GM12892 (cell line): ENCODE measurements at regions not wholly inside any gene's neighbourhood (a gene's known extent, or its start where the extent isn't known, plus 50 kb on each side); places are given as distances from the start of the nearest gene placed in this dataset.

Experiments used
- POLR2A ChIP-seq: IDR thresholded peaks from 2 replicates; pipeline ENCODE4 v1.6.1; 2011; ENCODE audit warnings: low read depth, low read length, control low read depth
- POLR2AphosphoS5 ChIP-seq: IDR thresholded peaks from 2 replicates; pipeline ENCODE4 v1.6.1; 2011; ENCODE audit warnings: low read depth, low read length, control low read depth
- TAF1 ChIP-seq: IDR thresholded peaks from 2 replicates; pipeline ENCODE4 v1.6.1; 2011; ENCODE audit warnings: low read depth, mild to moderate bottlenecking, control low read depth, low read length, borderline replicate concordance

DNA sequence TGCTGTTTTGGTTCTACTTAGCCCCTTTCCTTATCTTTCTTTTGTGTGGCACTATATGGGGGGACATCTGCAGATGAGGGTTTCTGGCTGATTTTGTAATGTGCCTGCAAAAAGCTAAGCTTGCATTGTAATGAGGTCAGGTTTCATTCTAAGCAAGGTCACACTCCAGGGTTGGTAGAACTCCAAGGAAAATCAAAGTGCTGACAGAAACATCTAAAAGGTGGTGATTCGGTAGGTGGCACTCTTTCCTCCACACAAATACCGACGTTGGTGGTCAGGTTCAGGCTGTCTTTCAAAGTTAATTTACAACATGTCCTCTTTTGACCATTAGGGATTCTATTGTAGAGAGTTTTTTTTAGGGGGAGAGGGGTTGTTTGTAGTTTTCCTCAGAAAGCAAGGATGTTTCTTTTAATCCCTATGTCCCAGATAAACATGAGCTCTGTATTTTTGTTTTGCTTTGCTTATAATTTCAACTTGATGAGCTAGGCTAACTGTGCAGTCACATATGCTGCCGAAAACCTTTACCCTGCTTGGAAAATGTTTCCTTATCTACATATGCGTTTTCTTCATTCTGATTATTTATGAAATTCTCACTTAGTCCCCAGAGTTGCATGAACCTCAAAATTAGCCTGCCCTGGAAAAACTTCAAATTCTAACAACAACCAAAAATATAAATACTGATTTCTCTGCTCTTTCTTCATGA lies 434.2 kb downstream of the PPARGC1A start:
- TF ChIP-seq POLR2AphosphoS5 (no peak), POLR2A (no peak), TAF1 (no peak)
